Nephron (organoid): ENCODE measurements at regions not wholly inside any gene's neighbourhood (a gene's known extent, or its start where the extent isn't known, plus 50 kb on each side); places are given as distances from the start of the nearest gene placed in this dataset.

Source experiments
- H3K27ac Mint-ChIP-seq, 3 experiments: 2 replicates each; pipeline ENCODE4 v1.8.0; 2020; ENCODE audit warnings: mixed read lengths in 3 of 3, mild to moderate bottlenecking in 2 of 3, moderate library complexity in 1 of 3
- H3K27me3 Mint-ChIP-seq: 2 replicates; pipeline ENCODE4 v1.8.0; 2021; ENCODE audit warnings: low read depth, mild to moderate bottlenecking, moderate library complexity, mixed read lengths
- H3K36me3 Mint-ChIP-seq: 2 replicates; pipeline ENCODE4 v1.8.0; 2020; ENCODE audit warnings: low read depth, mixed read lengths
- H3K4me1 Mint-ChIP-seq: 2 replicates; pipeline ENCODE4 v1.8.0; 2020; ENCODE audit warnings: mixed read lengths
- H3K4me3 Mint-ChIP-seq, 3 experiments: 2 replicates each; pipeline ENCODE4 v1.8.0; 2020; ENCODE audit warnings: mild to moderate bottlenecking in 3 of 3, mixed read lengths in 3 of 3, moderate library complexity in 2 of 3
- H3K9me3 Mint-ChIP-seq: 2 replicates; pipeline ENCODE4 v1.8.0; 2020; ENCODE audit warnings: mixed read lengths
- TF ChIP-seq, protein P1 (sequence below), 3 experiments: fragments of 200-600 bp; sonication (generic); IDR thresholded peaks; one replicate each; pipeline ENCODE4 v1.5.0; 2021; ENCODE audit warnings: antibody characterized with exemption in 3 of 3; ENCODE audit not compliant: unreplicated experiment in 3 of 3

DNA sequence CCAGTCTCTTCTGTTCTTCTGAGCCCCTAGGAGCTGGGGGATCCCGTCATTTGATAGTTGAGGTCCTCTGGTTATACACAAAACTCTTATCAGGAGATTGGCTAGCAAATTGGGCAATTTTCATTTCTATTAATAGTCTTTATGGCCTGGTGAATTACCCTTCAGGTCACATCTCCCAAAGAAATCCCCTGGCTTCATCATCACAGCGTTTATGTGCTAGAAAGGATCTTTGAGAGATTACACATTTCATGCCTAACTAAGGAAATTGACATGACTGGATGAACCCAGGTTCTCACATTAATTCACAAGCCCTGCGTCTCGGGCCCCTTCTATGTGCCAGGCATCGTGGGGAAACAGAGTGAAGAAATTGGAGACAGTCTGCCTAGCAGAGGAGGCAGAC lies 227.4 kb upstream of the PROK2 start:
- TF ChIP-seq, protein P1, sequence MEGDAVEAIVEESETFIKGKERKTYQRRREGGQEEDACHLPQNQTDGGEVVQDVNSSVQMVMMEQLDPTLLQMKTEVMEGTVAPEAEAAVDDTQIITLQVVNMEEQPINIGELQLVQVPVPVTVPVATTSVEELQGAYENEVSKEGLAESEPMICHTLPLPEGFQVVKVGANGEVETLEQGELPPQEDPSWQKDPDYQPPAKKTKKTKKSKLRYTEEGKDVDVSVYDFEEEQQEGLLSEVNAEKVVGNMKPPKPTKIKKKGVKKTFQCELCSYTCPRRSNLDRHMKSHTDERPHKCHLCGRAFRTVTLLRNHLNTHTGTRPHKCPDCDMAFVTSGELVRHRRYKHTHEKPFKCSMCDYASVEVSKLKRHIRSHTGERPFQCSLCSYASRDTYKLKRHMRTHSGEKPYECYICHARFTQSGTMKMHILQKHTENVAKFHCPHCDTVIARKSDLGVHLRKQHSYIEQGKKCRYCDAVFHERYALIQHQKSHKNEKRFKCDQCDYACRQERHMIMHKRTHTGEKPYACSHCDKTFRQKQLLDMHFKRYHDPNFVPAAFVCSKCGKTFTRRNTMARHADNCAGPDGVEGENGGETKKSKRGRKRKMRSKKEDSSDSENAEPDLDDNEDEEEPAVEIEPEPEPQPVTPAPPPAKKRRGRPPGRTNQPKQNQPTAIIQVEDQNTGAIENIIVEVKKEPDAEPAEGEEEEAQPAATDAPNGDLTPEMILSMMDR (IDR thresholded peaks at IDR 0.05; ENCODE audit: unreplicated experiment in 3 of 3) = no peak
- Mint-ChIP-seq H3K4me1 (peaks cover 22% of the 10 kb centered on the region), H3K9me3 (no peaks in the 10 kb centered on the region), H3K4me3 (no peak overlapping the region), H3K27ac (no peak overlapping the region), H3K36me3 (no peaks in the 10 kb centered on the region), H3K27me3 (peaks cover 22% of the 10 kb centered on the region)

DNA sequence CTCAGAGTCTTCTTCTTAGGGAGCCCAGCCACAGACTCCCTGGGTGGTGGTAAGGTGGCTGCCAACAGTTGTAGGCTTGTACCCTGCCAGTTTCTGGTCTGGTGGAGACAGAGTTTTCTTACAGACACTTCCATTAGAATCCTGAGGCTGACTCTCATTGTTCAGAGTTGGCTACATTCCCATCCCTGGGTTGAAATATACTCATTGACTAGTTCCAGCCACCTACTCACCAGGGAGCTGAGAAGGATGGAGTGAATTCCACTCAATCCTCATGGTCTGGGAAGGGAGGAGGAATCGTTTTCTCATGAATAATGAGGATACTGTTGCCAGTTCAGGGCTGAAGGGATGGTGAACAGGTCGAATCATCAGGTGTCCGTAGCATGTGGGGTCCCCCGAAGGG lies 226.5 kb upstream of the PROK2 start:
- TF ChIP-seq, protein P1 (IDR thresholded peaks at IDR 0.05; ENCODE audit: unreplicated experiment in 3 of 3) = no peak
- H3K4me3 Mint-ChIP-seq = no peak overlapping the region
- no peaks in the 10 kb centered on the region for H3K36me3 Mint-ChIP-seq
- peaks cover 22% of the 10 kb centered on the region for H3K27me3 Mint-ChIP-seq
- H3K4me1 Mint-ChIP-seq = peaks cover 16% of the 10 kb centered on the region
- no peaks in the 10 kb centered on the region for H3K9me3 Mint-ChIP-seq
- H3K27ac Mint-ChIP-seq = peak overlapping the region in 2 of 3 experiments; percentile 17 to 28

DNA sequence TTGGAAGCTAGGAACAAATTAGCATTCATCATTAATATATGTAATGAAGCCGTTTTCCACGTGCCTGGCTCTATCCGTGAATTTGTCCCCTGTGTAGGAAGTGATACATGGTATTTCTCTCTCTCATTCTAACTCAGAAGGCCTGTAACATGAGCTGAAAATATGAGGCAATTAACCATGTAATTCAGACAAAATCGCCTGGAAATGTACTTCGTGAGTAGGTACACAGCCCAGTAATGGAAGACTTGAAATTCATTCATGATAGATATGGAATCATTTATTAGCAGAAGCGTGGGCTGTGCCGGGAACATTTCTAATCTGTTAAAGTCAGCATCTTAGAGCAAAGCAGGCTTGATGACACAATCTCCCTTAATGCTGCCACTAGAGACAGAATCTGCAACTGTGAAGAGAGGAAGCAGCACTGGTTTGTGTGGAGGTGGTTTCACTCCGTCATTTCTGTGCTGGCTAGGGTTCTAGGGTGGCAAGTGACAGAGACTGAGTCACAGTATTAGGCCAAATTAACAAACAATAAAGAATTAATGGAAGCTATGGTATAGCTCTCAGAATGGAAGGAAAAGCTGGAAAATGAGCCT lies 225.0 kb upstream of the PROK2 start:
- Mint-ChIP-seq H3K27ac (no peak overlapping the region), H3K4me3 (no peak overlapping the region), H3K27me3 (peaks cover 22% of the 10 kb centered on the region), H3K9me3 (no peaks in the 10 kb centered on the region), H3K4me1 (peaks cover 16% of the 10 kb centered on the region), H3K36me3 (no peaks in the 10 kb centered on the region)
- TF ChIP-seq, protein P1 (IDR thresholded peaks at IDR 0.05; ENCODE audit: unreplicated experiment in 3 of 3) = no peak

DNA sequence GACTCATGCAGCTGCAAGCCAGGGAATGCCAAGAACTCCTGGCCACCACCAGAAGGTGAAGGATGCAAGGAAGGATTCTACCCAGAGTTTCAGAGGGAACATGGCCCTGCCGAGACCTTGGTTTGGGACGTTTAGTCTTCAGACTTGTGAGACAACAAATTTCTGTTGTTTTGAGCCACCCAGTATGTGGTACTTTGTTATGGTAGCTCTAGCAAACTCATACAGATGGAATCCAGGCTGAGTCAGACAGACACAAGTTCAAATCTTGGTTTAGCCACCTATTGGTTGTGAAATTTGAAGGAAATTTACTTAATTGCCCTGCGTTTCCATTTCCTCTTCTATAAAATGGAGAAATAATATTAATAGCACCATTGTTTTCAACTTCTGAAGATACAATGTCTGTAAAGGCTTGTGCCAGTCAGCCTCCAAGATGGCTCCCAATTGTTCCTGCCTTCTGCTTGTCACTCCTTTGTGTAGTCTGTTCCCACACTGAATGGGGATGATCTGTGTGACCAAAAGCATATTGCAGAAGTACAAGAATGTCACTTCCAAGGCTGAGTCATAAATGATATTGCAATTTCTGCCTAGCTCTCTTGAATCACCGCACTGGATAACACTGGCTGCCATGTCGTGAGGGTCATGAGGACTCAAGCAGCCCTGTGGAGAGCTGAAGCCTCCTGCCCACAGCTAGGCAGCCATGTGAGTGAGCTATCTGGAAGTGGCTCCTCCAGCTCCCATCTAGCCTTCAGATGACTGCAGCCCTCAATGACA lies 223.5 kb upstream of the PROK2 start:
- Mint-ChIP-seq H3K9me3 (no peaks in the 10 kb centered on the region), H3K27me3 (peaks cover 24% of the 10 kb centered on the region)

DNA sequence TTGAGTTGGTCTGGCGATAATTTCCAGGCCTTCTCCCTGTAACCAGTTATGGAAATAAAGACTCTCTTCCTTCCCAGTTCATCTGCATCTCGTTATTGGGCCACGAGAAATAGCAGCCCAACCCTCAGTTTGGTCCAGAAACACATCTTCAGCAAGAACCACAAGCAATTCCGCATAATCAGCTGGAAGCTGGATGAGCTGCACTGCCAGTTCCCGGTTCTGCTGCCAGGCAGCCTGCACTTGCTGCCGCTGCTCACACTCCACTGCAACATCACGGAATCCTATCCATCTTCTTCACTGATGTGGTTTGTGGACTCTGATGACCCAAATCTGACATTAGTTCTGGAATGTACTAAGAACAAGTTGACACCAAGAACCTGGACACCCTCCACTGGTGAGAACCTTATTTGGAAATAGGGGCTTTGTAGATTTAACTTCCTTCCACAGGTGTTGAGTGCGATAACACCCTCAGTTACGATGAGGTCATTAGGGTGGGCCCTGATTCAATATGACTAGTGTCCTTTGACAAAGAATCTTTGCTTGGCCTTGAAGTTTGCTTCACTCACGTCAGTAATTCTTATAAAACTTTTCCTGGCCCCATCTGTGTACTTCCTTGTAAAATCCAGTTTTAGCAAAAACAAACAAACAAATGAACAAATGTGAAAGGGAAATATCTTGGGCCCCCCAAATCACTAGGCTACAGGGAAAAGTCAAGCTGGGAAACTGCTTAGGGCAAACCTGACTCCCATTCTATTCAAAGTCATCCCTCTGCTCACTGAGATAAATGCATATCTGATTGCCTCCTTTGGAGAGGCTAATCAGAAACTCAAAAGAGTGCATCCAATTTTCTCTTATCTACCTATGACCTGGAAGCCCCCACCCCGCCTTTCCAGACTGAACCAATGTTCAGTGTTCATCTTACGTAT lies 221.9 kb upstream of the PROK2 start:
- no peaks in the 10 kb centered on the region for H3K9me3 Mint-ChIP-seq
- no peaks in the 10 kb centered on the region for H3K36me3 Mint-ChIP-seq

More for the DNA sequence above, 223.5 kb upstream of the PROK2 start:
- H3K4me1 Mint-ChIP-seq = peaks cover 16% of the 10 kb centered on the region
- TF ChIP-seq, protein P1 (IDR thresholded peaks at IDR 0.05; ENCODE audit: unreplicated experiment in 3 of 3) = no peak
- H3K27ac Mint-ChIP-seq = no peak overlapping the region
- H3K36me3 Mint-ChIP-seq = no peaks in the 10 kb centered on the region
- no peak overlapping the region for H3K4me3 Mint-ChIP-seq

More for the DNA sequence above, 221.9 kb upstream of the PROK2 start:
- Mint-ChIP-seq H3K27ac (peak overlapping the region in 1 of 3 experiments; percentile 87), H3K27me3 (peaks cover 39% of the 10 kb centered on the region), H3K4me1 (peaks cover 16% of the 10 kb centered on the region), H3K4me3 (no peak overlapping the region)
- TF ChIP-seq, protein P1 (IDR thresholded peaks at IDR 0.05; ENCODE audit: unreplicated experiment in 3 of 3) = no peak
